Astrocyte (in vitro differentiated cells and primary cell): ENCODE measurements at regions not wholly inside any gene's neighbourhood (a gene's known extent, or its start where the extent isn't known, plus 50 kb on each side); places are given as distances from the start of the nearest gene placed in this dataset.

Source experiments
- DNase-seq: peaks from one replicate; pipeline ENCODE4 v3.0.0-alpha.2; 2010; ENCODE audit warnings: low read depth
- FAIRE-seq: peaks from 2 replicates; lab custom pipeline; 2011; peaks lifted over from hg19 to GRCh38; lab: Jason Lieb, UNC
- H2AFZ ChIP-seq: 2 replicates; pipeline ENCODE4 v1.6.0; 2012; ENCODE audit warnings: low read depth, low read length, inconsistent platforms
- H3K27ac ChIP-seq: 2 replicates; pipeline ENCODE4 v1.5.1; 2011; ENCODE audit warnings: low read depth, low read length, inconsistent platforms
- H3K27me3 ChIP-seq: 2 replicates; pipeline ENCODE4 v1.6.0; 2011; ENCODE audit warnings: low read length, inconsistent platforms; ENCODE audit not compliant: insufficient read depth
- H3K36me3 ChIP-seq: 2 replicates; pipeline ENCODE4 v1.5.1; 2011; ENCODE audit warnings: low read length, inconsistent platforms; ENCODE audit not compliant: insufficient read depth
- H3K4me1 ChIP-seq: 2 replicates; pipeline ENCODE4 v1.5.1; 2011; ENCODE audit warnings: low read length, inconsistent platforms; ENCODE audit not compliant: insufficient read depth
- H3K4me2 ChIP-seq: 2 replicates; pipeline ENCODE4 v1.6.0; 2012; ENCODE audit warnings: low read length, inconsistent platforms
- H3K4me3 ChIP-seq: 2 replicates; pipeline ENCODE4 v1.5.1; 2011; ENCODE audit warnings: low read depth, mild to moderate bottlenecking, low read length, inconsistent platforms; ENCODE audit not compliant: insufficient read depth
- H3K79me2 ChIP-seq: 2 replicates; pipeline ENCODE4 v1.6.0; 2012; ENCODE audit warnings: mild to moderate bottlenecking, low read length, inconsistent platforms; ENCODE audit not compliant: insufficient read depth
- H3K9ac ChIP-seq: 2 replicates; pipeline ENCODE4 v1.6.0; 2012; ENCODE audit warnings: mild to moderate bottlenecking, low read length, inconsistent platforms
- H3K9me3 ChIP-seq: 2 replicates; pipeline ENCODE4 v1.5.1; 2012; ENCODE audit warnings: low read depth, mild to moderate bottlenecking, low read length, inconsistent platforms; ENCODE audit not compliant: insufficient read depth
- H4K20me1 ChIP-seq: 2 replicates; pipeline ENCODE4 v1.6.0; 2012; ENCODE audit warnings: low read length, inconsistent platforms; ENCODE audit not compliant: insufficient read depth
- H3K27ac Mint-ChIP-seq: one replicate; pipeline ENCODE4 v1.8.0; 2021; ENCODE audit warnings: mild to moderate bottlenecking, mixed read lengths; ENCODE audit not compliant: unreplicated experiment
- H3K27me3 Mint-ChIP-seq: one replicate; pipeline ENCODE4 v1.8.0; 2021; ENCODE audit warnings: low read depth, mixed read lengths; ENCODE audit not compliant: unreplicated experiment
- H3K36me3 Mint-ChIP-seq: one replicate; pipeline ENCODE4 v1.8.0; 2021; ENCODE audit warnings: low read depth, mixed read lengths; ENCODE audit not compliant: unreplicated experiment
- H3K4me1 Mint-ChIP-seq: one replicate; pipeline ENCODE4 v1.8.0; 2021; ENCODE audit warnings: low read depth, mixed read lengths; ENCODE audit not compliant: unreplicated experiment
- H3K4me3 Mint-ChIP-seq: one replicate; pipeline ENCODE4 v1.8.0; 2021; ENCODE audit warnings: mild to moderate bottlenecking, moderate library complexity, mixed read lengths; ENCODE audit not compliant: unreplicated experiment
- H3K9me3 Mint-ChIP-seq: one replicate; pipeline ENCODE4 v1.8.0; 2021; ENCODE audit warnings: mild to moderate bottlenecking, mixed read lengths; ENCODE audit not compliant: unreplicated experiment
- EZH2 ChIP-seq: IDR thresholded peaks from 2 replicates; pipeline ENCODE4 v1.6.1; 2012; ENCODE audit warnings: mild to moderate bottlenecking, low read length, inconsistent platforms; ENCODE audit not compliant: insufficient read depth
- TF ChIP-seq, protein P1 (sequence below): IDR thresholded peaks from 2 replicates; pipeline ENCODE4 v1.5.1; 2011; ENCODE audit warnings: low read depth, mild to moderate bottlenecking, inconsistent platforms, low read length, moderate library complexity; ENCODE audit not compliant: insufficient read depth

DNA sequence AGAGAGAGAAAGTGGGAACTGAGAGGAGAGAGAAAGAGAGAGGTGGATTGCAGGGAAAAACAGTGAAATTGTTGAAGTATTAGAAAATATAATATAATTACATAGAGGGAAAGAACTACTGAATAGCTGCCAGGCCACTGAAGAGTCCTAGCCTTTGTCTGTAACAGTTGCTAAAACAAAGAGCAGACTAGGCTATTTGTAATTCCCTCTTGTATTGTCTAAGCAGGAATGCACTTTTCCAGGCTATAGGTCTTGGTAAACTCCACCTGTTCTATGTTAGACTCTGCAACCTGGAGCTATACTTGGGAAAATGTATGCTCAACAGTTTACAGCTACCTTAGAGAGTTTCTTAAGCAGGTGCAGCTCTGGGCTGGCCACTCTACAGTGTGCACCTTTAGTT, 1063.3 kb downstream of the ADGRL3 start:
- H3K4me1 ChIP-seq = no peaks in the 10 kb centered on the region
- H4K20me1 ChIP-seq = no peaks in the 10 kb centered on the region
- Mint-ChIP-seq H3K27me3 (no peaks in the 10 kb centered on the region), H3K36me3 (no peaks in the 10 kb centered on the region), H3K4me3 (no peak overlapping the region), H3K27ac (no peak overlapping the region), H3K4me1 (no peaks in the 10 kb centered on the region), H3K9me3 (no peaks in the 10 kb centered on the region)
- H3K36me3 ChIP-seq = no peaks in the 10 kb centered on the region
- H3K79me2 ChIP-seq = no peaks in the 10 kb centered on the region
- H3K4me3 ChIP-seq = no peak overlapping the region
- H2AFZ ChIP-seq = no peak overlapping the region
- DNase-seq = no peak
- no peak for TF ChIP-seq EZH2
- TF ChIP-seq, protein P1, sequence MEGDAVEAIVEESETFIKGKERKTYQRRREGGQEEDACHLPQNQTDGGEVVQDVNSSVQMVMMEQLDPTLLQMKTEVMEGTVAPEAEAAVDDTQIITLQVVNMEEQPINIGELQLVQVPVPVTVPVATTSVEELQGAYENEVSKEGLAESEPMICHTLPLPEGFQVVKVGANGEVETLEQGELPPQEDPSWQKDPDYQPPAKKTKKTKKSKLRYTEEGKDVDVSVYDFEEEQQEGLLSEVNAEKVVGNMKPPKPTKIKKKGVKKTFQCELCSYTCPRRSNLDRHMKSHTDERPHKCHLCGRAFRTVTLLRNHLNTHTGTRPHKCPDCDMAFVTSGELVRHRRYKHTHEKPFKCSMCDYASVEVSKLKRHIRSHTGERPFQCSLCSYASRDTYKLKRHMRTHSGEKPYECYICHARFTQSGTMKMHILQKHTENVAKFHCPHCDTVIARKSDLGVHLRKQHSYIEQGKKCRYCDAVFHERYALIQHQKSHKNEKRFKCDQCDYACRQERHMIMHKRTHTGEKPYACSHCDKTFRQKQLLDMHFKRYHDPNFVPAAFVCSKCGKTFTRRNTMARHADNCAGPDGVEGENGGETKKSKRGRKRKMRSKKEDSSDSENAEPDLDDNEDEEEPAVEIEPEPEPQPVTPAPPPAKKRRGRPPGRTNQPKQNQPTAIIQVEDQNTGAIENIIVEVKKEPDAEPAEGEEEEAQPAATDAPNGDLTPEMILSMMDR = no peak
- H3K27me3 ChIP-seq = no peaks in the 10 kb centered on the region
- FAIRE-seq = no peak
- no peaks in the 10 kb centered on the region for H3K9me3 ChIP-seq
- no peak overlapping the region for H3K9ac ChIP-seq
- no peak overlapping the region for H3K27ac ChIP-seq
- no peak overlapping the region for H3K4me2 ChIP-seq

GRCh38 chr4:62262676-62263075, 1062.5 kb downstream of the ADGRL3 start:
- Mint-ChIP-seq H3K9me3 (no peaks in the 10 kb centered on the region), H3K36me3 (no peaks in the 10 kb centered on the region), H3K4me1 (no peaks in the 10 kb centered on the region), H3K4me3 (no peak overlapping the region), H3K27me3 (no peaks in the 10 kb centered on the region), H3K27ac (no peak overlapping the region)
- Histone ChIP-seq H3K4me1 (no peaks in the 10 kb centered on the region), H3K4me3 (no peak overlapping the region), H3K36me3 (no peaks in the 10 kb centered on the region), H2AFZ (no peak overlapping the region), H3K79me2 (no peaks in the 10 kb centered on the region), H3K27ac (no peak overlapping the region), H4K20me1 (no peaks in the 10 kb centered on the region), H3K9me3 (no peaks in the 10 kb centered on the region), H3K4me2 (no peak overlapping the region), H3K9ac (no peak overlapping the region), H3K27me3 (no peaks in the 10 kb centered on the region)
- TF ChIP-seq, protein P1 = no peak
- no peak for TF ChIP-seq EZH2
- no peak for DNase-seq
- FAIRE-seq = no peak

DNA sequence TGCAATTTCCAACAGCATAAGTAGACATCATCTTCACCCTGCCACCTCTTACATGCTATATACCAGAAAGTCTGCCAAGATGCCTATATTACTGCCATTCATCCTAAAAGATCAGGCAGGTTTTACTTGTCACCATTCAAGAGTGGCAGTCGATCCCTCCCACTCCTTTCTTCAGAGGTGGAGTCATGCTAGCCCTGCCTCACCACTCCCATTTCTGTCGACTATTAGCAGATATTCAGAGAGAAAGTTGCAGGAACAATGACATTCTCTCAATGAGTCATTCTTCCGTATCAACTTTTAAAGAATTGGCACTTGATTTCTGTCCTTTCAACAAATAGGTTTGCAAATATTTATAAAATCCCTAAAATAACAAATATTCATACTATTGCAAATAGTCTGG, 1060.1 kb downstream of the ADGRL3 start:
- no peak overlapping the region for H3K4me2 ChIP-seq

More for the DNA sequence above, 1060.1 kb downstream of the ADGRL3 start:
- Histone ChIP-seq H3K9ac (no peak overlapping the region), H2AFZ (no peak overlapping the region), H3K79me2 (no peaks in the 10 kb centered on the region), H3K36me3 (no peaks in the 10 kb centered on the region), H3K27ac (no peak overlapping the region), H3K4me1 (no peaks in the 10 kb centered on the region), H3K27me3 (no peaks in the 10 kb centered on the region), H3K9me3 (no peaks in the 10 kb centered on the region), H4K20me1 (no peaks in the 10 kb centered on the region), H3K4me3 (no peak overlapping the region)
- Mint-ChIP-seq H3K36me3 (no peaks in the 10 kb centered on the region), H3K27ac (no peak overlapping the region), H3K4me3 (no peak overlapping the region), H3K4me1 (no peaks in the 10 kb centered on the region), H3K27me3 (no peaks in the 10 kb centered on the region), H3K9me3 (no peaks in the 10 kb centered on the region)
- DNase-seq (no peak), FAIRE-seq (no peak)
- no peak for TF ChIP-seq EZH2
- TF ChIP-seq, protein P1 = no peak
